Hematopoietic multipotent progenitor cell treated with erythropoietin and hydrocortisone succinate and interleukin-3 and kit ligand, for 4 days (in vitro differentiated cells): ENCODE measurements at regions not wholly inside any gene's neighbourhood (a gene's known extent, or its start where the extent isn't known, plus 50 kb on each side); places are given as distances from the start of the nearest gene placed in this dataset.

ENCODE experiments used
- DNase-seq: peaks from one replicate; pipeline ENCODE4 v3.0.0-alpha.2; 2015

- no peak for DNase-seq
Observed at GRCh38 chr14:83991666-83992065, 1538.3 kb upstream of the FLRT2 start.

GRCh38 chr14:83992857-83993256 is 1537.1 kb upstream of the FLRT2 start:
- DNase-seq, result no peak

GRCh38 chr14:83993545-83993944 is 1536.4 kb upstream of the FLRT2 start:
- no peak for DNase-seq

- DNase-seq, result no peak
Observed at GRCh38 chr14:83994020-83994419, 1535.9 kb upstream of the FLRT2 start.

- no peak for DNase-seq
Observed at GRCh38 chr14:84001023-84001422, 1528.9 kb upstream of the FLRT2 start.

GRCh38 chr14:84003346-84003745 is 1526.6 kb upstream of the FLRT2 start:
- no peak for DNase-seq

GRCh38 chr14:84006643-84007155 is 1523.2 kb upstream of the FLRT2 start:
- DNase-seq, result no peak

- no peak for DNase-seq
Observed at GRCh38 chr14:84013424-84013823, 1516.5 kb upstream of the FLRT2 start.

- no peak for DNase-seq
Observed at GRCh38 chr14:84017495-84017894, 1512.4 kb upstream of the FLRT2 start.

- no peak for DNase-seq
Observed at GRCh38 chr14:84021433-84021832, 1508.5 kb upstream of the FLRT2 start.

- no peak for DNase-seq
Observed at GRCh38 chr14:84024231-84024820, 1505.6 kb upstream of the FLRT2 start.

GRCh38 chr14:84025106-84026012 is 1504.6 kb upstream of the FLRT2 start:
- no peak for DNase-seq

- no peak for DNase-seq
Observed at GRCh38 chr14:84027351-84027750, 1502.6 kb upstream of the FLRT2 start.

GRCh38 chr14:84028080-84028604 is 1501.8 kb upstream of the FLRT2 start:
- DNase-seq, result no peak

- DNase-seq, result no peak
Observed at GRCh38 chr14:84029246-84029645, 1500.7 kb upstream of the FLRT2 start.

- DNase-seq, result no peak
Observed at GRCh38 chr14:84029720-84030119, 1500.2 kb upstream of the FLRT2 start.

GRCh38 chr14:84036840-84037239 is 1493.1 kb upstream of the FLRT2 start:
- DNase-seq, result peak; percentile 64

GRCh38 chr14:84037593-84037992 is 1492.4 kb upstream of the FLRT2 start:
- no peak for DNase-seq

- DNase-seq, result no peak
Observed at GRCh38 chr14:84040101-84040500, 1489.8 kb upstream of the FLRT2 start.

GRCh38 chr14:84041421-84041820 is 1488.5 kb upstream of the FLRT2 start:
- DNase-seq, result no peak

- DNase-seq, result no peak
Observed at GRCh38 chr14:84042992-84043391, 1487.0 kb upstream of the FLRT2 start.

- no peak for DNase-seq
Observed at GRCh38 chr14:84064316-84065125, 1465.4 kb upstream of the FLRT2 start.

GRCh38 chr14:84065811-84066210 is 1464.1 kb upstream of the FLRT2 start:
- peak; percentile 10 for DNase-seq
